A549 (cell line): ENCODE measurements at regions not wholly inside any gene's neighbourhood (a gene's known extent, or its start where the extent isn't known, plus 50 kb on each side); places are given as distances from the start of the nearest gene placed in this dataset.

Source experiments
- ELK1 ChIP-seq: fragments of 150-350 bp; IDR thresholded peaks from 2 replicates; pipeline ENCODE4 v1.6.1; 2014; ENCODE audit warnings: low read depth, mild to moderate bottlenecking, low read length
- MAFK ChIP-seq: fragments of 450-650 bp; IDR thresholded peaks from 2 replicates; pipeline ENCODE4 v1.6.1; 2014; ENCODE audit not compliant: partially characterized antibody
- NPAS2 ChIP-seq: fragments of 250-450 bp; sonication (Bioruptor Pico); IDR thresholded peaks from 2 replicates; pipeline ENCODE4 v1.8.0; 2022; ENCODE audit warnings: mild to moderate bottlenecking, moderate library complexity, borderline replicate concordance
- POLR2AphosphoS2 ChIP-seq: conservative IDR thresholded peaks from 2 replicates; pipeline ENCODE4 v1.6.1; 2012; ENCODE audit warnings: low read length, improper control_type of control experiment, inconsistent platforms
- RFX5 ChIP-seq: fragments of 450-650 bp; IDR thresholded peaks from 2 replicates; pipeline ENCODE4 v1.7.1; 2014; ENCODE audit warnings: antibody characterized with exemption, mild to moderate bottlenecking, moderate library complexity
- TF ChIP-seq, protein P1 (sequence below): fragments of >200 bp; sonication (Bioruptor Twin); formaldehyde crosslinking; IDR thresholded peaks from 3 replicates; pipeline ENCODE4 v1.5.1; 2016
- TF ChIP-seq, protein P2 (sequence below): IDR thresholded peaks from 2 replicates; pipeline ENCODE4 v1.6.1; 2012

DNA sequence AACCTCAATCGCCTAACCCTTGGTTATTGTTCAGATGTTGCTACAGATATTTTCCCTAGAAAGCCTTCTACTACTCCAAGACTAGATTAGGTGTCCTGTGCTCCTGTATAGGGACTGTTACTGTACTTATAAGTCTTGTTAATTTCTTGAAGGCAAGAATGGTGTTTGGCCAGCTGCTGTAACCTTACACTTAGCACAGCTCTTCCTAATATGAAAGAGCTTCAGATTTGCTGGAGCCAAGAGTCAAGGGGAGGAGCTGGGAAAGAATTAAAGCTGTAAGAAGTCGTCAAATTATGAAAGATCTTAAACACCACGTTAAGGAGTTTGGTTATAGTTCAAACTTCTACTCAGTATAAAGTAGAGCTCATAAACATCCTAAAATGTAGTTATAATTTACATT is 245.9 kb upstream of the TLL1 start:
- no peak for TF ChIP-seq RFX5
- TF ChIP-seq POLR2AphosphoS2: no peak
- TF ChIP-seq, protein P1, sequence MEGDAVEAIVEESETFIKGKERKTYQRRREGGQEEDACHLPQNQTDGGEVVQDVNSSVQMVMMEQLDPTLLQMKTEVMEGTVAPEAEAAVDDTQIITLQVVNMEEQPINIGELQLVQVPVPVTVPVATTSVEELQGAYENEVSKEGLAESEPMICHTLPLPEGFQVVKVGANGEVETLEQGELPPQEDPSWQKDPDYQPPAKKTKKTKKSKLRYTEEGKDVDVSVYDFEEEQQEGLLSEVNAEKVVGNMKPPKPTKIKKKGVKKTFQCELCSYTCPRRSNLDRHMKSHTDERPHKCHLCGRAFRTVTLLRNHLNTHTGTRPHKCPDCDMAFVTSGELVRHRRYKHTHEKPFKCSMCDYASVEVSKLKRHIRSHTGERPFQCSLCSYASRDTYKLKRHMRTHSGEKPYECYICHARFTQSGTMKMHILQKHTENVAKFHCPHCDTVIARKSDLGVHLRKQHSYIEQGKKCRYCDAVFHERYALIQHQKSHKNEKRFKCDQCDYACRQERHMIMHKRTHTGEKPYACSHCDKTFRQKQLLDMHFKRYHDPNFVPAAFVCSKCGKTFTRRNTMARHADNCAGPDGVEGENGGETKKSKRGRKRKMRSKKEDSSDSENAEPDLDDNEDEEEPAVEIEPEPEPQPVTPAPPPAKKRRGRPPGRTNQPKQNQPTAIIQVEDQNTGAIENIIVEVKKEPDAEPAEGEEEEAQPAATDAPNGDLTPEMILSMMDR: no peak
- TF ChIP-seq MAFK: no peak
- TF ChIP-seq, protein P2, sequence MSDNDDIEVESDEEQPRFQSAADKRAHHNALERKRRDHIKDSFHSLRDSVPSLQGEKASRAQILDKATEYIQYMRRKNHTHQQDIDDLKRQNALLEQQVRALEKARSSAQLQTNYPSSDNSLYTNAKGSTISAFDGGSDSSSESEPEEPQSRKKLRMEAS: no peak
- no peak for TF ChIP-seq NPAS2
- TF ChIP-seq ELK1: no peak
